PC-3 (cell line): ENCODE measurements at regions not wholly inside any gene's neighbourhood (a gene's known extent, or its start where the extent isn't known, plus 50 kb on each side); places are given as distances from the start of the nearest gene placed in this dataset.

Experiments
- CTCF ChIP-seq: fragments of 300-600 bp; sonication (generic); conservative IDR thresholded peaks from 2 replicates; pipeline ENCODE4 v1.5.1; 2017; ENCODE audit warnings: antibody characterized with exemption, low read depth, mild to moderate bottlenecking, low read length
- EZH2 ChIP-seq: fragments of 300-600 bp; sonication (generic); IDR thresholded peaks from one replicate; pipeline ENCODE4 v1.6.1; 2017; ENCODE audit warnings: antibody characterized with exemption, mild to moderate bottlenecking, low read length; ENCODE audit not compliant: unreplicated experiment
- EZH2phosphoT487 ChIP-seq: fragments of 300-600 bp; sonication (generic); IDR thresholded peaks from 2 replicates; pipeline ENCODE4 v1.6.1; 2018; ENCODE audit warnings: mild to moderate bottlenecking, antibody characterized with exemption, low read length, borderline replicate concordance

- TF ChIP-seq EZH2: no peak
- no peak for TF ChIP-seq CTCF
- TF ChIP-seq EZH2phosphoT487: no peak
These were observed 324.2 kb upstream of the ATP10B start for GRCh38 chr5:161176221-161176620.
